ENCODE measurements at regions not wholly inside any gene's neighbourhood (a gene's known extent, or its start where the extent isn't known, plus 50 kb on each side); places are given as distances from the start of the nearest gene placed in this dataset.

DNA sequence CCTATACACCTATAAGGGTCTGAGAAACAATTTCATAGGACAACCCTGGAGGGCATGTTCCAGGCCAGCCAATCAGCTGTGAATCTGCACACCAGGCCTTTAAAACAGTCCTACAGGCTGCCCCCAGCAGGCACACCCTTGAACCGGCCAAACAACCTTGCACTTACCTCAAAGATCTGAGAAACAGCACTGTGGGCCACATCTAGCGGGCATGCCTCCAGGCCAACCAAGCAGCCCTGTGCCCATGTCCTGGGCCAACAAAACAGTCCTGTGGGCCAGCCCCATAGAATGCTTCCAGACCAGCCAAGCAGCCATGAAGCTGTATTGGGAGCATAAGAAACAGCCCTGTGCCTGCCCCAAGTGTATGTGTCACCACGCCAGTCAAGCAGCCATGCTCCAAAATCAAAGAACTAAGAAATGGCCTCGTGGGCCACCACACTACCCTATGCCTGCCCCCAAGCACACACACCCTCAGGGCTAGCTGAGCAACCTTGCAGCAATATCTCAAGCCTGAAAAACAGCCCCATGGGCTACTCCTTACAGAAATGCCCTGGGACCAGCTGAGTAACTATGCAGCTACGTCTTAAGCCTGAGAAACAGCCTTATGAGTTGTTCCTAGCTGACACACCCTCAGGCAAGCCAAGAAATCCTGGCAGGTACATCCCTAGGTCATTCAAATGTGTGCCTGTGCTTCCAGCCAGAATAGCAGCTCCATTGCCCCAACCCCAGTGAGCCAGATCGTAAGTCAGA is 2243.8 kb upstream of the C9orf72 start:
- FAIRE-seq (no peak), DNase-seq (ENCODE audit: extremely low read depth in 1 of 4, low spot score in 3 of 4) (no peak), ATAC-seq (no peak)
- no peaks in the 10 kb centered on the region for H3K9me1 ChIP-seq (ENCODE audit: control insufficient read depth, insufficient read depth, low read length)
- H3K27me3 ChIP-seq (ENCODE audit: control insufficient read depth in 2 of 2, insufficient read depth in 2 of 2, low read length in 2 of 2), result no peaks in the 10 kb centered on the region
- no peak overlapping the region for H3K4me2 ChIP-seq (ENCODE audit: insufficient read depth, low read length)
- no peaks in the 10 kb centered on the region for H3K4me1 ChIP-seq (replicated peaks in 1 of 2; ENCODE audit: control insufficient read depth in 2 of 2, insufficient read depth in 2 of 2, low read length in 2 of 2)
- H3K9ac ChIP-seq (ENCODE audit: insufficient read depth in 1 of 2, low read depth in 2 of 2, low read length in 2 of 2), result no peak overlapping the region
- POLR2A ChIA-PET, result no interaction called here
- no peaks in the 10 kb centered on the region for H3K79me2 ChIP-seq (ENCODE audit: control insufficient read depth, insufficient read depth, low read length)
- H2AFZ ChIP-seq (ENCODE audit: low read depth, low read length), result no peak overlapping the region
- H4K20me1 ChIP-seq (replicated peaks; ENCODE audit: control insufficient read depth, insufficient read depth, low read length), result no peaks in the 10 kb centered on the region
- no peak overlapping the region for H3K27ac ChIP-seq (ENCODE audit: extremely low read depth, low read depth, low read length)
- no CpG with 5 or more reads among the region's 6 CpGs for WGBS (ENCODE audit: insufficient coverage, low coverage, missing lambda C conversion rate)
- no peak for TF ChIP-seq RAD21 (CRISPR knock-in tag; conservative IDR thresholded peaks at IDR 0.05 in 1 of 2, IDR thresholded peaks at IDR 0.05 in 1 of 2)
- TF ChIP-seq ZNF551 (CRISPR knock-in tag; IDR thresholded peaks at IDR 0.05), result no peak
- TF ChIP-seq, protein P1, sequence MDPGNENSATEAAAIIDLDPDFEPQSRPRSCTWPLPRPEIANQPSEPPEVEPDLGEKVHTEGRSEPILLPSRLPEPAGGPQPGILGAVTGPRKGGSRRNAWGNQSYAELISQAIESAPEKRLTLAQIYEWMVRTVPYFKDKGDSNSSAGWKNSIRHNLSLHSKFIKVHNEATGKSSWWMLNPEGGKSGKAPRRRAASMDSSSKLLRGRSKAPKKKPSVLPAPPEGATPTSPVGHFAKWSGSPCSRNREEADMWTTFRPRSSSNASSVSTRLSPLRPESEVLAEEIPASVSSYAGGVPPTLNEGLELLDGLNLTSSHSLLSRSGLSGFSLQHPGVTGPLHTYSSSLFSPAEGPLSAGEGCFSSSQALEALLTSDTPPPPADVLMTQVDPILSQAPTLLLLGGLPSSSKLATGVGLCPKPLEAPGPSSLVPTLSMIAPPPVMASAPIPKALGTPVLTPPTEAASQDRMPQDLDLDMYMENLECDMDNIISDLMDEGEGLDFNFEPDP (CRISPR knock-in tag; IDR thresholded peaks at IDR 0.05), result no peak
- TF ChIP-seq TFAM (CRISPR knock-in tag; conservative IDR thresholded peaks at IDR 0.05), result no peak
- TF ChIP-seq ZNF124 (CRISPR knock-in tag; IDR thresholded peaks at IDR 0.05), result no peak
- TF ChIP-seq, protein P2, sequence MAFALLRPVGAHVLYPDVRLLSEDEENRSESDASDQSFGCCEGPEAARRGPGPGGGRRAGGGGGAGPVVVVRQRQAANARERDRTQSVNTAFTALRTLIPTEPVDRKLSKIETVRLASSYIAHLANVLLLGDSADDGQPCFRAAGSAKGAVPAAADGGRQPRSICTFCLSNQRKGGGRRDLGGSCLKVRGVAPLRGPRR (CRISPR knock-in tag; IDR thresholded peaks at IDR 0.05), result no peak
- intact Hi-C loops (cut with micrococcal nuclease) (no loop called here), in situ Hi-C loops (cut with MboI) (no loop called here)
- no TSS peak for BruUV-seq (replicated peaks)
- H3K4me3 ChIP-seq, result no peak overlapping the region
- no peaks in the 10 kb centered on the region for H3K36me3 ChIP-seq (ENCODE audit: control insufficient read depth, insufficient read depth, low read length)
- CTCF ChIA-PET (ENCODE audit: low intra/inter-chr PET ratio), result no interaction called here
- H3K9me3 ChIP-seq (replicated peaks; ENCODE audit: control insufficient read depth, insufficient read depth, low read depth, low read length), result no peaks in the 10 kb centered on the region

Data from K562 (cell line).